Stimulated activated naive CD8-positive, alpha-beta T cell treated with anti-CD3 and anti-CD28 coated beads, Interleukin-15, Interleukin-2, amounts not matched to agents 100 ng/mL and 50 ng/mL, for 24 hours (primary cell): ENCODE measurements at regions not wholly inside any gene's neighbourhood (a gene's known extent, or its start where the extent isn't known, plus 50 kb on each side); places are given as distances from the start of the nearest gene placed in this dataset.
"Not testable (repeated sequence)": the region's sequence is repeated elsewhere in the genome, so short reads cannot be mapped to it uniquely, and the experiment has no call there.

Source experiments
- H3K27ac Mint-ChIP-seq: one replicate; pipeline ENCODE4 v1.8.0; 2021; ENCODE audit warnings: mild to moderate bottlenecking, mixed read lengths
- H3K27me3 Mint-ChIP-seq: one replicate; pipeline ENCODE4 v1.8.0; 2021; ENCODE audit warnings: mixed read lengths
- H3K36me3 Mint-ChIP-seq: one replicate; pipeline ENCODE4 v1.8.0; 2021; ENCODE audit warnings: low read depth, mixed read lengths
- H3K4me1 Mint-ChIP-seq: one replicate; pipeline ENCODE4 v1.8.0; 2021; ENCODE audit warnings: low read depth, mixed read lengths
- H3K4me3 Mint-ChIP-seq: one replicate; pipeline ENCODE4 v1.8.0; 2021; ENCODE audit warnings: mild to moderate bottlenecking, mixed read lengths
- H3K9me3 Mint-ChIP-seq: one replicate; pipeline ENCODE4 v1.8.0; 2021; ENCODE audit warnings: mixed read lengths

DNA sequence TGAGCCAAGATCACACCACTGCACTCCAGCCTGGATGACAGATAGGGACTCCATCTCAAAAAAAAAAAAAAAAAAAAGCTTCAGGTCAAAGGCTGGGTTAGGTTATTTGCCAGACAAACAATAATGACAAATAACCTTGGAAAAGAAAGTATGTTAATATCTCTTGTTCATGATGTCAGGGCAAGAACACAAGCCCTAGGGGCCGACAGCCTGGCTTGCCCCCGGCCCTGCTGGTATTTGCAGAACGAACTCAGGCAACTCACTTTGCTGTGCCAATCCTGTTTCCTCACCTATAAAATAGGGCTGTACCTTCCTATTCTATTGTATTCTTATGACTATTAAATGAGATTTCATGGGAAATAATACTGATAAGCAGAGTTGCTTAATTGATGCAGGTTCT is 75.4 kb upstream of the CDC42EP3 start:
- H3K36me3 Mint-ChIP-seq: no peaks in the 10 kb centered on the region
- no peaks in the 10 kb centered on the region for H3K27me3 Mint-ChIP-seq
- H3K9me3 Mint-ChIP-seq: no peaks in the 10 kb centered on the region
- H3K4me3 Mint-ChIP-seq: no peak overlapping the region
- no peaks in the 10 kb centered on the region for H3K4me1 Mint-ChIP-seq
- no peak overlapping the region for H3K27ac Mint-ChIP-seq

- no peaks in the 10 kb centered on the region for H3K4me1 Mint-ChIP-seq
- H3K9me3 Mint-ChIP-seq: no peaks in the 10 kb centered on the region
- H3K27me3 Mint-ChIP-seq: no peaks in the 10 kb centered on the region
- H3K27ac Mint-ChIP-seq: no peak overlapping the region
- no peak overlapping the region for H3K4me3 Mint-ChIP-seq
- no peaks in the 10 kb centered on the region for H3K36me3 Mint-ChIP-seq
Observed at GRCh38 chr2:37748541-37748940, 77.1 kb upstream of the CDC42EP3 start.

DNA sequence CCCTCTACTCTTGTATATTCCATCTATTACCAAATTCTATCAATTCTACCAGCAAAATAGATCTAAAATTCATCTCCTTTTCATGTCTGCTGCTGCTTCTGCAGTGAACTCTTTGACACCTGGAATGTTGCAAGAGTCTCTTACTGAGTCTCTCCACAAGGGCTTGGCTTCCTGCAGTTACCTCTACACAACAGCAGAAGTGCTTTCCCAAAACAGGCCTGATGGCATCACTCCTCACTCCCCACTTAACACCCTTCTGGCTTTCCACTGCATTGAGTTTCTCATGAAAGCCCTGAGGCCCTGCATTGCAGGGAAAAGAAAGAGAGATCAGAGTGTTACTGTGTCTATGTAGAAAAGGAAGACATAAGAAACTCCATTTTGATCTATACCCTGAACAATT is 78.8 kb upstream of the CDC42EP3 start:
- not testable (repeated sequence) for H3K9me3 Mint-ChIP-seq, H3K36me3 Mint-ChIP-seq, H3K4me3 Mint-ChIP-seq, H3K4me1 Mint-ChIP-seq, H3K27me3 Mint-ChIP-seq, H3K27ac Mint-ChIP-seq

- H3K4me1 Mint-ChIP-seq: no peaks in the 10 kb centered on the region
- no peaks in the 10 kb centered on the region for H3K36me3 Mint-ChIP-seq
- H3K27ac Mint-ChIP-seq: no peak overlapping the region
- no peaks in the 10 kb centered on the region for H3K27me3 Mint-ChIP-seq
- H3K9me3 Mint-ChIP-seq: no peaks in the 10 kb centered on the region
- H3K4me3 Mint-ChIP-seq: no peak overlapping the region
Observed at GRCh38 chr2:37752766-37753165, 81.3 kb upstream of the CDC42EP3 start.

- Mint-ChIP-seq H3K36me3 (no peaks in the 10 kb centered on the region), H3K27me3 (no peaks in the 10 kb centered on the region), H3K9me3 (no peaks in the 10 kb centered on the region), H3K4me1 (no peaks in the 10 kb centered on the region), H3K27ac (no peak overlapping the region), H3K4me3 (no peak overlapping the region)
Observed at GRCh38 chr2:37753758-37754157, 82.3 kb upstream of the CDC42EP3 start.

GRCh38 chr2:37755961-37756559 is 84.6 kb upstream of the CDC42EP3 start:
- H3K4me1 Mint-ChIP-seq, H3K4me3 Mint-ChIP-seq, H3K27ac Mint-ChIP-seq, H3K9me3 Mint-ChIP-seq, H3K27me3 Mint-ChIP-seq, H3K36me3 Mint-ChIP-seq: not testable (repeated sequence)

- H3K9me3 Mint-ChIP-seq, H3K4me1 Mint-ChIP-seq, H3K4me3 Mint-ChIP-seq, H3K27me3 Mint-ChIP-seq, H3K36me3 Mint-ChIP-seq, H3K27ac Mint-ChIP-seq: not testable (repeated sequence)
Observed at GRCh38 chr2:37757456-37757855, 86.0 kb upstream of the CDC42EP3 start.

DNA sequence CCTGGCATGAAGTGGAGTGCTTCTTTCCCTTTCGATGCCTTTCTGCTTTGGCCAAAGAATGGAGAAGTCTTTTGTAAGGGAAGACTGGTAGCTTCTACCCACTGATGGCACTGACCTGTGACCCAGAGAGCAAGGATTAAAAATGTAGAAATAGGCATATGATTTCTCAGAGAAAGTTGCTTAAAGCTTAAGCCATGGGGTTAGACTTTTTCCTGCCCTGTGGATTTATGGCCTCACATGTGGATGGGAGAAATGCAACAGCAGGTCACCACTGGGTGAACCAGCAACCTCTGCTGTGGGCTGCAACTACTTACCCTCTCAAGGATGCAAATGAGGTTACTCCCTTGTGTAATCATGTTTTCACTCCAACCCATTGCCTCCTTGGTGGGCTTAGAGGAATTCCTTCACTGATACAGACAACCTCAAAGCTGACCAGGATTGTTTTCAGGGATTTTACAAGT is 86.7 kb upstream of the CDC42EP3 start:
- not testable (repeated sequence) for H3K27ac Mint-ChIP-seq, H3K4me1 Mint-ChIP-seq, H3K36me3 Mint-ChIP-seq, H3K27me3 Mint-ChIP-seq, H3K4me3 Mint-ChIP-seq, H3K9me3 Mint-ChIP-seq

DNA sequence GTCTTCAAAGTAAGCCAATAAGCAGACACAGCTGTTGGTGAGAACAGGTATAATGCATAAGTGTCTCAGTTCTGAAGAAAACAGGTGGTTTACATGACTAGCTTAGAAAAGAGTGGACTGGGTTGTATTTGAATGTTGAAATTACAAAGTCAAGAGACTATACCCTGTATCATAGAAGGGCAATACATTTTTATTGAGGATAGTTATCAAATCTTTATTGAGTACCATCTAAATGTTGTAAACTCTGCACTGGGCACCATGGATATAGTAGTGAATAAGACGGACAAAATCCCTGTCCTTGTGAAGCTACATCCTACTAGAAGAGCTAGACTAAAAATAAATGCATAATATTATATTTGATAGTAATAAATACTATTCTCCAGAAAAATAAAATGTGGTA is 88.5 kb upstream of the CDC42EP3 start:
- H3K27me3 Mint-ChIP-seq, H3K36me3 Mint-ChIP-seq, H3K4me3 Mint-ChIP-seq, H3K4me1 Mint-ChIP-seq, H3K9me3 Mint-ChIP-seq, H3K27ac Mint-ChIP-seq: not testable (repeated sequence)

GRCh38 chr2:37760471-37760870 is 89.0 kb upstream of the CDC42EP3 start:
- Mint-ChIP-seq H3K9me3 (no peaks in the 10 kb centered on the region), H3K27me3 (no peaks in the 10 kb centered on the region), H3K27ac (no peak overlapping the region), H3K4me3 (no peak overlapping the region), H3K4me1 (no peaks in the 10 kb centered on the region), H3K36me3 (no peaks in the 10 kb centered on the region)

DNA sequence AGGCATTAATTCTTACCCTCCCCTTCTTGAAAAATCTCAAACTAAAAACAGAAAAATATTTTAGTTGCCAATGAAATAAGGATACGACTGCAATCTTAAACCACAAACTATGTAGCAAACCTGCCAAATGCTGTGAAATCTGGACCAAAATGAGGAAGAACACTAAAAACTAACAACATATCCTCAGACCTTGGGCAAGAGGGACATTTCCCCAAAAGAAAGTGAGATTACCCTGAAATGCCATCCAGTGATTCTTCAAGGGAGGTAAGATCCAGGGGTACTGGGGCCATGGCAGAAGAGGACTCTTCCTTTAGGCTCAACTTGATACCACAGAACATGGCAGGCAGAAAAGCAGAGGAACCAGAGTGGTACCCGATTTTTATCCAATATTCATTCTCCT is 90.8 kb upstream of the CDC42EP3 start:
- H3K4me3 Mint-ChIP-seq, H3K27ac Mint-ChIP-seq, H3K9me3 Mint-ChIP-seq, H3K27me3 Mint-ChIP-seq, H3K36me3 Mint-ChIP-seq, H3K4me1 Mint-ChIP-seq: not testable (repeated sequence)

DNA sequence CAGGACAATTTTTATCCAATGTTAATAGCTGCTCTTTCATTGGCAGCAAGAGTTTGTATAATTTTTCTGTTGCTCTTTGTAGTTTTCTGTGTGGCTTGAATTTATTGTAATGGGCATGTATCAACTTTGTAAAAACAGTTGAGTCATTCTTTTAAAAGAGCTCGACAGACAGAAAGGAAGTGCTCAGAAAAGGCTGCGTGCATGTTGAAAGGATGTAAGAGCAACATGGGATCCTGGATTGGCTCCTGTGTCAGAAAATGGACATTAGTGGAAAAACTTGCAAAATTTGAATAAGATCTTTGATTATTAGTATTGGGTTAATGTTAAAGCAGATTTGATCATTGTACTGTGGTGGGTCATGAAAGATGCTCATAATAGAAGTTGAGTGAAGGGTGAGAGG is 93.3 kb upstream of the CDC42EP3 start:
- Mint-ChIP-seq H3K27ac (no peak overlapping the region), H3K9me3 (no peaks in the 10 kb centered on the region), H3K4me1 (no peaks in the 10 kb centered on the region), H3K27me3 (no peaks in the 10 kb centered on the region), H3K36me3 (no peaks in the 10 kb centered on the region), H3K4me3 (no peak overlapping the region)

DNA sequence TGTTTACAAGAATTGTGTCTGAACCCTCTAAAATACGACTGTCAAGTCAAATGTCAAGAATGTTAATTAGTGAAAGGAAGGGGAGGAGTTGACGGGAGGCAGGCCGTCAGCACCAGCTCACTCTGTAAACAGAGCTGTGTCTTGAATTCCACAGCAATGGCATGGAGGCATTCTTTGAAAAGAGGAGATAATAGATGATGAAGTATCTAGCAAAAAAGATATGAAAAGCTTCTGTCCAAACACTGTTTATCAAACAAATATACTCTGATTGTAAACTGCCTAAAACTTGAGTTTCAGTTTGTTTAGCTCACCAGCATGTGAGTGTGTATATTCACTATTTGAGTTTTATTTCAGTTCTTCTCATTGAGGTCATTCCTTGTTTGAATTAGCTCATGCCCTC is 94.7 kb upstream of the CDC42EP3 start:
- Mint-ChIP-seq H3K27ac (no peak overlapping the region), H3K36me3 (no peaks in the 10 kb centered on the region), H3K9me3 (no peaks in the 10 kb centered on the region), H3K4me1 (no peaks in the 10 kb centered on the region), H3K27me3 (no peaks in the 10 kb centered on the region), H3K4me3 (no peak overlapping the region)

DNA sequence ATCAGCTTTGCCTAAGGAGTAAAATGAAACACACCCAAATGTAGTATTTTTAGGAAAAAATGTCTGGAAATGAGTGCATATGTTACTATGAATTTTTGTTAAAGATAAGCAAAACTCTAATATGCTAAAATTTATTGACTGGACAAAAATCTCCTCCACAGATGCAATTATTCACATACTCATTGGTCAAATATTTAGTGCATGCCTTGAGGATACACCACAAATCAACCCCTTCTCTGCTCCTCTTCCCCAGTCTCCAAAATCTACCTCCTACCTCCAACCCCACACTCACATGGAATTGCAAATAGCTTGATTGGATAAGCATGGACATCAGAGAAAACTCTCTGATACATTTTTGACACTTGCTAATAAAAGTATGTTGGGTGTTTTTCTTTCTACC is 95.6 kb upstream of the CDC42EP3 start:
- no peaks in the 10 kb centered on the region for H3K4me1 Mint-ChIP-seq
- H3K27me3 Mint-ChIP-seq: no peaks in the 10 kb centered on the region

DNA sequence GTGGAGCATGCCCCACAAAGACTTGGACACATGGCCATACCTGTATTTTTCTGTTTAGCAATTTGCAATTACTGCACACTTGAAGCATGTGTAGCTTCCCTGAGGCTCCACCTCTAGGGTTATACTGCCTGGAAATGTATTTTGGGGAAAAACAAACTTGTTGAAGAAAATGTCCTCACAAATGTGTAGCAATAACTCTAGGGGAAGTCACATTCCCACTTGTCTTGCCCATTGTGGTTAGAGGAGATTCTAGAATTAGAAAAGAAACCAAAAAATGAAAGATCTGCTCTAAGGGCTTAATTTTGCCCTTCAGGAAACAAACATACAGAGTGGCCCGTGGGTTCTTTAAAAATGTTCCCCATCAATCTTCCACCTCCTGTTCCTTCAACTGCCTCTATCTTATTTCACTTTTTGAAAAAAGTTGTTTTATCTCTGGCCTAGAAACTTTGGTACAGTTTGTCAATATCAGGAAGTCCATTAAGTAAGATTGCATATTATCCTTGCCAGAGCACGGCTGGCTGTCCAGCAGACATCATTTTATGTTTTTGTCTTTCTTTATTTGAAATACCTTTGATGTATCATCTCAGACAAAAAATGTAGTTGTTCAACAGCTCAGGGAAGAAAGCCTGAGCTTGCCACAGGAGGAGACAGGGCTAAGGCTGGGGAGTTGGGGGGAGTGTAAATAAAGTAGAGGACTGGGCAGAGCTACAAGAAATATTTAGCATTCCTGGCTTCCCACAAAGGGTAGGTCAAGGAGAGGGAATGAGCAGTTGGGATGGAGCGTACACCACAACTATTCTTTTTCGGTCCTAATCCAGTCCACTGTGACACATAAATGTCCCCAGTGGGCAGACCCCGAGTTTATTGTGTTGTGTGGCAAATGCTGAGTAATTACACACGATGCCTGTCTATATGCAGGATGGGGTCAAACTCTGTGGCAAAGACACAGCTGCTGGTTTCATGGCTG is 96.8 kb upstream of the CDC42EP3 start:
- H3K4me1 Mint-ChIP-seq: no peaks in the 10 kb centered on the region
- H3K9me3 Mint-ChIP-seq: no peaks in the 10 kb centered on the region
- no peak overlapping the region for H3K27ac Mint-ChIP-seq
- no peaks in the 10 kb centered on the region for H3K36me3 Mint-ChIP-seq
- no peak overlapping the region for H3K4me3 Mint-ChIP-seq
- no peaks in the 10 kb centered on the region for H3K27me3 Mint-ChIP-seq

More for the DNA sequence above, 95.6 kb upstream of the CDC42EP3 start:
- H3K27ac Mint-ChIP-seq: no peak overlapping the region
- no peaks in the 10 kb centered on the region for H3K9me3 Mint-ChIP-seq
- H3K4me3 Mint-ChIP-seq: no peak overlapping the region
- no peaks in the 10 kb centered on the region for H3K36me3 Mint-ChIP-seq

GRCh38 chr2:37769551-37769950 is 98.1 kb upstream of the CDC42EP3 start:
- Mint-ChIP-seq H3K4me3 (no peak overlapping the region), H3K36me3 (no peaks in the 10 kb centered on the region), H3K9me3 (no peaks in the 10 kb centered on the region), H3K27ac (no peak overlapping the region), H3K4me1 (no peaks in the 10 kb centered on the region), H3K27me3 (no peaks in the 10 kb centered on the region)
